ENCODE measurements at regions not wholly inside any gene's neighbourhood (a gene's known extent, or its start where the extent isn't known, plus 50 kb on each side); places are given as distances from the start of the nearest gene placed in this dataset.

DNA sequence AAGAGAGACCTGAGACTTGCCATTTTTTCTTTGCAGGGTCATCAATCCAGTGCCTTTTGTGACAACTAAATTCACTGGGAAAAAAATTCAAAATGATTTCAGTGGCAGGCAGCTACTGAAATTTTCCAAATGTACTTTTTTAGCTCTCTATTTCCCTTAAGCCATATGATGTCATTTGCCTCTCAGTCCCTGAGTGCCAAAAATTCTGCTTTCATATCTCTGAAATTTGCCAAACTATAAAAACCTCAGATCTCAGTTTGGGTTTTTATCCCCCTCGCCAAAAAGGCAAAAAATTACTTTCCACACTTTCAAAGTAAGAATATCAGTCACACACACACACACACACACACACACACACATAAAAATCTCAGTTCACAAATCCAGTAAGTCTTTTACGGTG lies 651.3 kb upstream of the ARID1B start:
- no peak for DNase-seq (ENCODE audit: low spot score)

GRCh38 chr6:156123731-156124130 lies 653.4 kb upstream of the ARID1B start:
- DNase-seq (ENCODE audit: low spot score) = no peak

DNA sequence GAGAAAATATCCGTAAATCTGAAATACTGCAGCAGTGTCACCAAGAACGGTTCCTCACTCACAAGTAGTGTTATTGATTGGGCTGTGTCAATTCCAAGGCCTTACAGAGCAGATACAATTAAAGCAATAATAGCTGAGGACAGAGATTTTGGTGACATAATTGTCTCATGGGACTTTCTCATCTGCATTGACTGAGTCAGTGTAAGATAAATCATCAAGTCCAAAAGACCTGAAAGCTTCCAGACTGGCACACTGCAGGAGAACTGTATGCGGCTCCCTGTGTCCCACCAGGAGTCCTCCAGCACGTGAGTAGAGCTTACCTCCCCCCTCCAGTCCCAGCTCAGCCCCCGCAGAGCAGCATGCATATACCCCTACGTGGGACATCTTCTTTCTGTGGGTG lies 655.2 kb upstream of the ARID1B start:
- no peak for DNase-seq (ENCODE audit: low spot score)

- no peak for DNase-seq (ENCODE audit: low spot score)
These were observed 658.9 kb upstream of the NOX3 start for GRCh38 chr6:156114541-156114940.

DNA sequence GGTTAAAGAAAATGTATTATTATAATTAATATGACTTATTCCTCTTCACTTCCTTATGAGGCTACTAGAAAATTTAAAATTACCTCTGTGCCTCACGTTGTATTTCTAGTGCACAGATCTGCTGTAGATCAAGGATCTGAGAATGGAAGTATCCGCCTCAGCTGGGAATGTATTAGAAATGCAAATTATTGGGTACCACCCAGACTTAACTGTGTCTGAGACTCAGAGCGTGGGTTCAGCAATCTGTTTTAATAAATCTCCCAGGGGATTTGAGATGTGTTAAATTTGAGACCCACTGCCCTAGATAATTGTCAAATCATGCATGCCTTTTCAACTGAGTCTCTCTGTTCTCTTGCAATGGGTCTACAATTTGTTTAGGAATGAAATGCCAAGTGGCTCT lies 658.0 kb upstream of the NOX3 start:
- DNase-seq (ENCODE audit: low spot score) = no peak

- no peak for DNase-seq (ENCODE audit: low spot score)
These were observed 656.3 kb upstream of the NOX3 start for GRCh38 chr6:156111913-156112312.

DNA sequence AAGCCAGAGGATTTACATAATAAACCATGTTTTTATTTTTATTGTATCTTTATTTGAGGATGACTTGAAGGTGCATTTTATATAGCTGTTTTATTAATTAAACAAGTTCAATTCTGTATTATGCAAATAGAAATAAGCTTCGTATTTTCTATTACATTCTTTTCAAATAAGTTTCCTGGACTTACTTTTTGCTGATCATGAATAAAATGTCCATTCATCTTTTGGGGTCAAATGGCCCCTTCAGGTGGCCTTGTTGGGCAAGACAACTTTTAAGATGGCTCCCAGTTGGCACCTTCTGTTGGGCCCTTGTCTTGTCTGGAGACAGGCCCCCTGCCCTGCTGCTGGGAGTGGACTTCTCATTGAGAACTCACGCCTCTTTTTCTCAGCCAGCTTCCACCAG lies 654.6 kb upstream of the NOX3 start:
- no peak for DNase-seq (ENCODE audit: low spot score)

DNA sequence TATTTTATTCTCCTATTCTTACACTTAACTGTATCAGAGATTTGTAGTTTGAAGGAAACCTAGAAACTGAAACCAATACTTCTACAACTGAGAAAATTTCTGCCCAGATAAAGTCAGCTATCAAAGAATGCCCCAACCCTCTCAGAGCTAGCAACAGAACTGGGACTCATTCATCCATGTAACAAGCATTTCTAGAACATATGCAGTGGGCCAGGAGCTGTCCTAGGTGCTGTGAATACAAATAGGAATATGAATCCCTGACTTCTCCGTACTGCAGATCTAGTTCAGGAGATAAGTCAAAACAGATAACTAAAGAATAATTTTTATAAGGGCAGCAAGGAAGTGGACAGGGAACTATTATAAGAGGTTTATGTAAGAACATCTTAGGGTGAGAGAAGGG lies 654.1 kb upstream of the NOX3 start:
- DNase-seq (ENCODE audit: low spot score) = no peak

- no peak for DNase-seq (ENCODE audit: low spot score)
These were observed 652.0 kb upstream of the NOX3 start for GRCh38 chr6:156107624-156108101.

DNA sequence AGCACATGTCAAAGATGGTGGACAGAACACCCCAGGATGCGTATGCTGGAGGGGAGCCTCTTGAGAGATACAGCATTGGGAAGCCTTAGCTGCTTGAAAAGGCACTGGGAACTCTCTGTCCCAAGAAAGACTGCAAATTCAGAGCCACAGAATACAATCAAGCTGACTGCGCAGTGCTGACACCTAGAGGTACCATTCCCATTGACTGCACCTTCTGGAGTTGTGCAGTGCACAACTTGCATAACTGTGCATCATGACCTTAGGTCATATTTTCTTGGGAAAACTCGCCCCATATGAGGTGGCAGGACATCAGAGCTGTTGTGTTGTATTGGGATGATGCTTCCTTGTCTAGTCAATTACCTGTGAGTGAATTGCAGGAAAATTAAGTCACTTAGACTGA lies 646.5 kb upstream of the NOX3 start:
- no peak for DNase-seq (ENCODE audit: low spot score)

GRCh38 chr6:156098839-156099238 lies 643.2 kb upstream of the NOX3 start:
- DNase-seq (ENCODE audit: low spot score) = no peak

GRCh38 chr6:156087487-156087886 lies 631.8 kb upstream of the NOX3 start:
- DNase-seq (ENCODE audit: low spot score) = no peak

GRCh38 chr6:156082012-156082411 lies 626.4 kb upstream of the NOX3 start:
- DNase-seq (ENCODE audit: low spot score) = no peak

- no peak for DNase-seq (ENCODE audit: low spot score)
These were observed 624.7 kb upstream of the NOX3 start for GRCh38 chr6:156080371-156080770.

DNA sequence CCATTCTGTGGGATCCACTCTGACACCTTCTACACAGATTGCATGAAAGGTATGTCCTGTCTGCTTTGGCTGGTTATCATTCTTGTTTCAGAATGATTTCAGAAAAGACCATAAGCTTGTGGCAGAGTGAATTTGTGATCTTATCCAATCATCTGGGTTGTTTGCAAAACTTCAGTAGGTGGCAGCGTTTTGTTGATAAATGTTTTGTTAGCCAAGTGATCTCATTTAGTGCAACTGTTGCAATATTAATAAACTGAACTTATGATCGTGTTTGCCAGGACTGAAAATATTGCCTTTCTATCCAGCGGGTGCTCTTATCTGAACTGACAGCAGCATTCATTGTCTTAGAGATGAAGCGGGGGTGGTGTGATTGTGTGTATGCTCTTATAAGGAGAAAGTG lies 613.2 kb upstream of the NOX3 start:
- DNase-seq (ENCODE audit: low spot score) = no peak

DNA sequence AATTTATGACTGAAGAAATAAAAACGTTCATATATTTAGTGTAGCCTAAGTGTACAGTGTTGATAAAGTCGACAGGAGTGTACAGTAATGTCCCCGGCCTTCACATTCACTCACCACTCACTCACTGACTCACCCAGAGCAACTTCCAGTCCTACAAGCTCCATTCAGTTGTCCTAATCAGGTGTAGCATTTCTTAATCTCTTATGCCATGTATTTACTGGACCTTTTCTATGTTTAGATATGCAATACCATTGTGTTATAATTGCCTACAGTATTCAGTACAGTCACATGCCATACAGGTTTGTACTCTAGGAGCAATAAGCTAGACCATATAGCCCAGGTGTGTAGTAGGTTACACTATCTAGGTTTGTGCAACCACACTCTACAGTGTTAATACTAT lies 610.2 kb upstream of the NOX3 start:
- no peak for DNase-seq (ENCODE audit: low spot score)

- DNase-seq (ENCODE audit: low spot score) = no peak
These were observed 606.5 kb upstream of the NOX3 start for GRCh38 chr6:156062091-156062563.

- DNase-seq (ENCODE audit: low spot score) = no peak
These were observed 605.8 kb upstream of the NOX3 start for GRCh38 chr6:156061465-156061864.

DNA sequence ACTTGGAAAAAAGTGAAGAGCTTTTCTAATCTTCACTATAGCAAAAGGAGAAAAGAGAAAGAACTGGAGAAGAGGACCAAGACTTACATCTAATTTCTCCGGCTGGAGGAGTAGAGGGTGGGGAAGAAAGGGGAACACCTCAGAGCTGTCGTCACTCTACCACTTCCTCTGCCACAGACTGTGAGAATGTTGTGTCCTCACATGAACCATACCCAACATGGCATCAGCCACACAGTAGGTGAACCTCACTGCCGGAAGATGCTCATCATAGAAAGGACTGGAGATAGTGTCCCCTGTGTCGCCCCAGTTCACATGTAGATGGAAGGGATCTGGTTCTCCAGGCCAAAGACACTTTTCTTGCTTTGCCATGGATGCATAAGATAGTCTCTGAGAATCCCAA lies 604.4 kb upstream of the NOX3 start:
- DNase-seq (ENCODE audit: low spot score) = no peak

DNA sequence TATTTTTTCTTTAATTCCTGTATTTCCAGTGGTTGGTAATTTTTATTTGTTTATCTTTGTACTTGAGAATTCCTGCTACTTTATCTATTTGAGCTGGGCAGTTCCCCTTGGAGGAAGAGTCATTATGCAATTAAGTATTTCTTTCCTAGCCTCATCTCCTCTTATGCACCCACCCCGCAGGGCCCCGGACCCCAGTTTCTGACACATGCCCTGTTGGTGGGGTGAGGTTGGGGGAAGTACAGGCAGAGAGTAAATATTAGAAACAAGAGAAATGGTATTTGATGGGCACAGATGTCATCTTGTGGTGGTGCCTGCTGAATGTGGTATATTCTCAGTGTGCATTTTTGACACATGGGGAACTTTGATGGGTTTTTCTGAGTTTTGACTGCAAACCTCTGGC lies 602.7 kb upstream of the NOX3 start:
- DNase-seq (ENCODE audit: low spot score) = no peak

DNA sequence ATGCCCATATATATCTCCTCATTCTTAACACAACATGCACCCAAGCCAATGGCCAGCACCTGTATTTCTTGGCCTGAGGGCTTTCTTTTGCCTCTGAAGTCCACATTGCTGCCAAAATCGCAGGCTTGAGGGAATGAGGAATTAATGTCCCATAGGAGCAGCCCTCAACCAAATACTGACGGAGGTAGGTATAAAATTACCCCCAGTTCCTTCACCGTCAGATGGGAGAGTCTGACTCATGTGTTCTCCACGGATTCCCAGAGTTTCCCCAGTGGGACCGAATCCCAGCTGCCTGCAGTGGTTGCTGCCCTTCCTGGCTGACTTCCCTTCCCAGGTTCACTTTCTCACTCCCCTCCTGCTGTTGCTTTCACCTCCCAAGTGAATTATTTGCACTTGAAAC lies 602.2 kb upstream of the NOX3 start:
- no peak for DNase-seq (ENCODE audit: low spot score)

GRCh38 chr6:156056085-156056484 lies 600.4 kb upstream of the NOX3 start:
- no peak for DNase-seq (ENCODE audit: low spot score)

- DNase-seq (ENCODE audit: low spot score) = no peak
These were observed 598.0 kb upstream of the NOX3 start for GRCh38 chr6:156053626-156054025.

DNA sequence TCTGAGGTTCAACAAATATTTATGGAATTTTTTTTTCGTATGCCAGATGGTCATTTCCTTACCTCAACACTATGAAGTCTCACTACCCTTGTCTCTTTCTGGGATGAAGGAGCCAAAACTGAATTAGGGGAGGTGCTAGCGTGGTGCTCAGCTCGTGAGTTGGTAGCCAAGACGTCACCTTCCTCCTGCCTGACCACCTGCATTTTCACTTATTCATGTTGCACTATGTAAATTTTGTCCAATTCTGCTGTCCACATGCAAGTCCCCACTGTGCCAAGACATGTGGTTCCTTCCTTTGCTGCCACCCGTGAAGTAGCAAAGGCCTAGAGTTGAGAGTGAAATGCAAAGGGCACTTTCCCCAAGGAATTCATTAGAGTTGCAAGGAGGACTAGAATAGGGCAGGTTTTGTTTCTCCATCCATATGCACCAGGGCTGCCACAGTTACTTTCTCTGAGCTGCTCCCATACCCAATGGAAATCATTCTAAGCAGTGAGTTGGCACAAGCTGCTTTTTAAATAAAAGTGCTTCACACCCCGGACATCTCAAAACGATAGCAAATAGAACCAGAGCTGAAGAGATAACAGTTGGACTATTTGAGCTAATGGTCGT lies 591.3 kb upstream of the NOX3 start:
- no peak for DNase-seq (ENCODE audit: low spot score)

DNA sequence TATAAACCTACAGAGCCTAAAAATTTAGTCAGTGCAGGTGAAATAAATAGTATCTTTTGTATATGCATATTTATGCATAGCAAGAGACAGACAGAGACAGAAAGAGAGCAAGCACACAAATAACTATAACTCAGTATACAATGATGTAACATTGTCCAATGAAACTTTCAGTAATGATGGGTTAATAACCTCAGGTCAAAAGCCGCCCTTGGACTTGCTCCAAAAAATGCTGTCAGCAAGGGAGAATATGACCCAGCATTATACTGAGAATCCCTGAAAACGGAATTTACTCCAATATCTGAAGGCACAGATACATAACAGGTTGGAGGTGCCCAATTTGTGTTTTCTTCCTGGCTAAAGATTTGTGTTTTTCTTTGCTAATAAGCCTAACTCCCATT lies 590.6 kb upstream of the NOX3 start:
- DNase-seq (ENCODE audit: low spot score) = no peak

Data from hematopoietic multipotent progenitor cell treated with erythropoietin and hydrocortisone succinate and interleukin-3 and kit ligand, for 15 days (in vitro differentiated cells).